ENCODE measurements at regions not wholly inside any gene's neighbourhood (a gene's known extent, or its start where the extent isn't known, plus 50 kb on each side); places are given as distances from the start of the nearest gene placed in this dataset.
"Not testable (repeated sequence)": the region's sequence is repeated elsewhere in the genome, so short reads cannot be mapped to it uniquely, and the experiment has no call there.

DNA sequence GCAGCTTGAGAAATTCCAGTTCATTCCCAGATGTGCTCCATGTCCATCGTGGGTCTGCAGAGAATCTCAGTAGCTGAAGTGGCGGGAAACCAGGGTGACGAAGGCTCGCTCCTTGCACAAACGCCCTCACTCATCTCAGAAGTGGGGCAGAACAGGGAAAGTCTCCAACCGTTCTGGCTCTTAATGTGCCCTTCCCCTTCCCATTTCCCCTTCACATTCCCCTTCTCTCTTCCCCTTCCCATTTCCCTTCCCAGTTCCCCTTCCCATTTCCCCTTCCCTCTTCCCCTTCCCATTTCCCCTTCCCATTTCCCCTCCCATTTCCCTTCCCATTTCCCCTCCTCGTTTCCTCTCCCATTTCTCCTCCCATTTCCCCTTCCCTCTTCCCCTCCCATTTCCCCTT lies 108.5 kb downstream of the OLFM1 start:
- DNase-seq = not testable (repeated sequence)

DNA sequence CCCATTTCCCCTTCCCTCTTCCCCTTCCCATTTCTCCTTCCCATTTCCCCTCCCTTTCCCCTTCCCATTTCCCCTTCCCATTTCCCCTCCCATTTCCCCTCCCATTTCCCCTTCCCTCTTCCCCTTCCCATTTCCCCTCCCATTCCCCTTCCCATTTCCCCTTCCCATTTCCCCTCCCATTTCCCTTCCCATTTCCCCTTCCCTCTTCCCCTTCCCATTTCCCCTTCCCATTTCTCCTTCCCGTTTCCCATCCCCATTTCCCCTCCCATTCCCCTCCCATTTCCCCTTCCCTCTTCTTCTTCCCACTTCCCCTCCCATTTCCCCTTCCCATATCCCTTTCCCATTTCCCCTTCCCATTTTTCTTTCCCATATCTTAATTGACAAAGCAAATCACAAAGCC lies 109.0 kb downstream of the OLFM1 start:
- DNase-seq = no peak

DNA sequence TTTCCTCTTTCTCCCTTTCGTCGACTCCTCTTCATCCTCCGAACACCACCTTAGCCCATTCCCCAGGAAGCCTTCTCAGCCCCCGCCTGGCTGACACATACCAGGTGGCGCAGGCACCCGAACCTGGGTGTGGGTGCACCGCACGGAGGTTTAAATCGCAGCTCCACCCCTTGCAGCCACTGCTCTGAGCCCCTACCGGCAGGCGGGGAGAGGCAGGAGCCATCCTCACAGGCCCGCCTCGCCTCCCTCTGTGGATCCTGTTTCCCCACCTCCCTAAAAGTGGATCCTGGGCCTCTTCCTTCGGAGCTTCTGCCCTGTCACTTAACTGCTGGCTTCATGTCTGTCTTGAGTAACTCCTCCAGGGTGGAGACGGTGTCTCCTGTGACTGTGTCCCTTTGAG lies 110.7 kb downstream of the OLFM1 start:
- no peak for DNase-seq

DNA sequence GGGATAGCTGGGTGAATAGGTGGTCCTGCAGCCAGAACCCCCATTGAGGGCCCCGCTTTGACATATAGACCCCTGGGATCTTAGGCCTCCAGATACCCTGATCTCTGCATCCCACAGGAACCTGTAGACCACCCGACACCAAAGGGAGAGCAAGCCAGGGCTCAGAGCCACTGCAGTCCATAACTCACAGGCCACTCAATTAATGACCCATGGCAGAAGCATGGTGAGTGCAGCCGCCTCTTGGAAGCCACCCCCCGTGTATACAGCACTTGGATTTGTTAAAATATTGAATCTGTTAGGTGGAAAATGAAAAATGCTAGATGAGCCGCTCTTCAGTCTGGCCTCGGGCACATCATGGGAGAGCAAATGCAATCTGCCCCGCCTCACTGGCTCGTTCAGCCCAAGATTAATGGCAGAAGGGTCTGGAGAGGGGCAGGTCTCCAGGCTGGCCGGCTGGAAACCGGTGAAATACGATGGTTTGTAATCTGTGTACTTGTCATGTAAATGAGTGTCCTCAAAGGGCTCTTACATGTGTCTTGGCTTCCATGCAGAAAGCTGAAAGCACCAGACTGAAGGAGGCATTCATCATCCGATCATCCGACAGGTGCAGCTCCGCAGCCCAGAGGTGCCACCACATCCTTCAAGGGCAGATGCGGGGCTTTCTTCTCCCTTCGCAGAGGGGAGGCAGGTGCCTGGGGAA lies 111.3 kb downstream of the OLFM1 start:
- DNase-seq = no peak

DNA sequence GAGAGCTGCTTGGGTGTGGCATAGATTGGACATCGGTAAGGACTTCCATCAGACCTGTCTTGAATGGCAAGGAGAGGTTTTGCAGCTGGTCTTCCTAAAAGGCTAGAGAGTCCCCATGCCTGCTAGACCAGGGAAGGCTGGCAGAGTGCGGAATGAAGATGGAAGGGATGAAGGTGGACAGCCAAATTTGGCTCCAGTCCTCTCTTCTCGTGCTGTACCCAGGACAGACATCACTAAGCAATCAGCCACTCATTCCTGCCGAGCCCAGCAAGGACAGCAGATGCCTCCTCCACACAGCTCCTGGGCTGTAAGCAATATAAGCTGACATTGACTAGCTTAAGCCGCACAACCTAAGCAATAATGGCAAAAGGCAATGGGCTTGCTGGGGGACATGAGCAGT lies 112.0 kb downstream of the OLFM1 start:
- no peak for DNase-seq

DNA sequence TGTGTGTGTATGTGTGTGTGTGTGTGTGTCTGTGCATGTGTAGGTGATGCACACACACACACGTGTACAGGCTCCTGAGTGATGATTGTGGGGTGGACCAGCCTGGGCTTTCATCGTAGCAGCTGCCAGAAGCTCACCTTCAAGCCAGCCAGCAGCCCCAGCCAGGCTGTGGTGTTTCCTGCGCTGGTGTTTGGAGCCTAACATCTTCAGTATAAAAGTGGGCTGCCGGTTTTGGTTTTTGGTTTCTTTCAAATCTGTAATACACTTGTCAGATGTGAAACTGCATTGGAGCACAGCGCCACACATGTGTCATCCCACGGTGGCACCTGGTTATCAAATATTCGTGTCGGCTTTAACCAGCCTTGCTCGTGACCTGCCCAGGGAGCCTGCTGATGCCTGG lies 114.2 kb downstream of the OLFM1 start:
- no peak for DNase-seq

DNA sequence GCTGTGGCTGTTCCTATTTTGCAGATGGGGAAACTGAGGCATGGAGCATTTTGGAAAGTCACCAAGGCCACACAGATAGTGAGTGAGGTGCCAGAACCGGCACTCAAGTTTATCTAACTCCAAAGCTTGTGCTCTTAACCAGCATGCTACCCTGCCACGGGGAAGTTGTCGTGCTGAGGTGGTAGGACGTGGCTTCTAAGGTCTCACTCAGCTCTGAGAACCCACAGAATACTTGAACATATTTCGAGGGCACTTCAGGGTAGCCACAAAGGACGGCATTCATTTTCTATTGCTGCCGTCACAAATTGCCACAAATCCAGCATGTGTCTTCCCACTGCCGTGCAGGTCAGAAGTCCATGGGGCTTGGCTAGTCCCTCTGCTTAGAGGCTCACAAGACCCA lies 116.7 kb downstream of the OLFM1 start:
- DNase-seq = no peak

DNA sequence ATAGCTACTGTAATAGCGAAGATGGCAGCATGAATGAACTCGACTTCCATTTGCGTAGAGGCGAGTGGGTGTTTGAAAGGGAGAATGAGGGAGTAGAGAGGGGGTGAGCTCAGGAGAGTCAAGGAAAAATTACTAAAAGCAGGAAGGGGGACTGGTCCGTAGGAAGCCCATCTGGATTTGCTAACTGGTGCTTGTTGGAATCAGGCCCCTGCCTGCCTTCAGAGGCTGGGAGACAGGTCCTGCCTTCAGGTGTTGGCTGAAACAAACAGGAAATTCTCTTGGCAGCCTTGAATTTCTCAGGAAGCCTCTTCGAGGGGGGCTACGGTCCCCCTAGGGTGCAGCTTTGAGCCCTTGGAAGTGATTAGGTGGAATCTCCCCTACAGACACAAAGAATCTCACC lies 121.7 kb downstream of the OLFM1 start:
- no peak for DNase-seq

DNA sequence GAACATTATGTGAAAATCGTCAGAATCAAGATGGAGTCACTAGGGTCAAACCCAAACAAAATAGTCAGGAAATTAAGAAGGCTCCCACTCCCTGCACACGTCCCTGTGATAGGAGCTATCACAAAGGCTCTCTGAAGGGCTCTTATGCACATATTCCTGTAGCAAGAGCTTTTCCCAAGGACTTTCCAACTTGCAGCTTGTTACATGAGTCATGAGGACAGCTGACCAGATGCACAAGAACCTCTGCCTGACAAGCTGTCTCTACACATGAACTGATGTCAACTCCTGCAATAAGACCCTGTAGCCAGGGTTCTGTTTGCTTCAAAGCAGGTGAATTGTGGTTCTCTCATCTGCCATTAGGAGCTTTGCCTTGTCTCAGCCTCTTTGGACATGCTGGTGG lies 122.4 kb downstream of the OLFM1 start:
- DNase-seq = no peak

DNA sequence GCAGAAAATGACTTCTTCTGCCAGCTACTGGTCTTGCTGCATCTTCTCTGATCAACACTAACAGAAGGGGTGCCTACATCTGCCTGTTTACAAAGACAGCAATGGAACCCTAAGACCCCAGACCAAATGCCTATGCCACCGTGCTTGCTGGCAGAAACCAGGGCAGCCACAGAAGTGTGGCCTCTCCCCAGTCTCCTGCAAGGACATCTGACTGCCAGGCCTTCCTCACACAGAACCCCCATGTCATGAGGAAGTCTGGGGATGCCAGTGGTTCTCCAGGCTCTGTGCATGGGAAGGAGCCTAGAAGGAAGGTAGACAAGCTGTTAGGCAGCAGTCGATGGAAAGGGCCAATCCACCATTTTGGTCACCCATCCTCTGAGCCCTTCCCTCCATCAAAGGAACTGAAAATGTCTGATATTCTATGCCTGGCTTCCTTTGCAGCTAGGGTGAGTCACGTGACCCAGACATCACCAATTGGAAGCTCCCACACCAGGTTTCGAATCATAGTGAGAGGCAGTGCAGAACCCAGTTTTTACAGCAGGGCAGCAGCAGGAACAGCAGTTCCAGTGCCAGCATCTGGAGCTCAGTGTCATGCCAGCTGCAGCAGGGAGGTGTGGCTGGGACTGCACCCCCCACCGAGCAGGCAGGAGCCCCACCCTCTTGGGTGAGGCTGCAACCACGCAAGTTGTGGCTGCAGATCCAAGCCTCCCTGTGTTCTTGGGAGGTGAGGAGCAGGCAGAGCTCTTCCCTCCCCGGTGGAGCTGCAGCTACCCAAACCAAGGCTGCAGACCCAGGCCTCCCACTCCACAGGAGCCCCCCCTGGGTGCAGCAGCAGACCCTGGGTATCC lies 123.4 kb downstream of the OLFM1 start:
- no peak for DNase-seq

DNA sequence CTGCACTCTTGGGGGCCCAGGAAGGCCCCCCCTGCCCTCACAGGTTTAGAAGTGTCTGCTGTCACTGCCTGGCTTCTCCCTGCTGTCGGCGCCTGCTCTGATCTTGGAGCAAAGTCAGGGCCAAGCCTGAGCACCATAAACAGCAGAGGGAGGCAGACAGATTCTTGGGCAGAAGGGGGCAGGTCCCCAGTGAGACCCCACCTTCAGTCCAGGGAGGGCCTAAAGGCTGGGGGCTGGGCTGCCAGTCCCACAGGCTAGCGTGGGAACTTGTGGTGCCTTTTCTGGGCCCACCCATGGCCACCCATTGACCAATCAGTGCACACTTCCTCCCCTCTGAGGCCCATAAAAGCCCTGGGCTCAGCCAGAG lies 124.0 kb downstream of the OLFM1 start:
- no peak for DNase-seq

DNA sequence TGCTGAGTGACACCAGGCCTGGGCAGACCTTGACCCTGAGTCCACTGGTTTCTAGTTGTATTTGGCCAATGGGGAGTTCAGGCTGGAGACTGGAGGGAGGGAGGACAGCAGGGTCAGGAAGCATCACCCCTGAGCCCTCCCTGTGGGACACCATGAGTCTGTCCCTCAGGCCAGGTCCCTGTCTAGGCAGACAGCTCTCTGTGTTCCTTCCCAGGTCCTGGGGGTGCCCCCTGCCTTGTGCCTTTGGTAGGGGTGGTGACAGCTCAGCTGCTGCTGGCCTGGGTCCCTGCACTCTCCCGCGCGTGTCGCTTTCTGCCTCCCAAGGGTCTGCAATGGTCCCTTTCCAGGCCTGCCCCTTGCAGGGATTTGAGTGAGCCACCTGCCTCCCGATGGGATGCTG lies 125.5 kb downstream of the OLFM1 start:
- no peak for DNase-seq

DNA sequence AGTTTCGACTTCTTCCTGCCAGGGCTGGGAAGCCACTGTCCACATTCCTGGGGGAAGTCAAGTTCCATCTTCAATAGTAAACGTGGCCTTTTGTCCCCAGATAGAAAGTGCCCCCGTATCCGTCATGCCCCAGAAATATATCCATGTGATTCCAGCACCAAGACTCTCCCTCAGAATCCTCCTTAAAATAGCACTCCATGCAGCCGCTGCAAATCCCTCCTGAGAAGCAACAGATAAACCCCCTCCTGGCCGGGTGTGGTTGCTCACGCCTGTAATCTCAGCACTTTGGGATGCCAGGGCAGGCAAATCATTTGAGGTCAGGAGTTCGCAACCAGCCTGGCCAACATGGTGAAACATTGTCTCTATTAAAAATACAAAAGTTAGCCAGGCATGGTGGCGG lies 126.1 kb downstream of the OLFM1 start:
- no peak for DNase-seq

DNA sequence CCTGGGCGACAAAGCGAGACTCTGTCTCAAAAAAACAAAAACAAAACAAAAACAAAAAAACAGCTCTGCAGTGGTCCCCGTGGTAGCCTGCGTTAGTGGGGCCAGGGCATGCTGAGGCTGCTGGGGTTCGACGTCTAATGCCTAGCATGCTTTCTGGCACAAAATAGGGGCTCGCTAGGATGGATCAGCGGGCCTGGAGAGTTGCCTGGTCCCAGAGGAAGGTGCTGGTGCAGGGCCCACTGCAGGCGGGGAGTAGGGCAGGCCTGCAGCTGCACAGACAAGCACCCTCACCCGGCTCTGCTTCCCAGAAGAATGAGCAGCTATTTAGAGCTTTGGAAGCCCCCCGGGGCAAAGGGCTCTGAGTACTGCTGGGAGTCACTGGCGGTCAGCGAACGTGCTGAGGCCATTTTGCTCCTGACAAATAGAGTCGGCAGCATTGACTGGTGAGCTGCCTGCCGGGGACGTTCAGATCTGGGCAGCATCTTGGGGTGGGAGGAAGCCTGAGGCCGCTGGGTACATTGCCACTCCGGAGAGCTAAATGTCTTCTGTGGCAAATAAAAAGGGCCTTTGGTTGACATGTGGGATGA lies 126.7 kb downstream of the OLFM1 start:
- no peak for DNase-seq

DNA sequence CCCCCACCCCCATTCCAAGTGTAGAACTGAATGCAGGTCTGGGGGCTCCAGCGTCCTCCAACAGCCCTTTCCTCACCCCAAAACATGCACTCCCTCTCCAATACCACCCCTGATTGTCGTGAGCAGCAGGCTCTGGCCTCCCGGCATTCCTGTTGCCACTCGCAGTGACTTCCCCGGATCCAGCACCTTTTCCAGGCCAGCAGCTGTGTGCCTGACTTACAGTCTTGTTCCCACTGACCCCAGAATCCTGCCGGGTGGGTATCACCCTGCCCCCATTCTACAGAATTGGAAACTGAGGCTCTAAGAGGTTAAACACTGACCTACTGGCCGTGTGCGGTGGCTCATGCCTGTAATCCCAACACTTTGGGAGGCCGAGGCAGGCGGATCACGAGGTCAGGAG lies 127.2 kb downstream of the OLFM1 start:
- DNase-seq = no peak

DNA sequence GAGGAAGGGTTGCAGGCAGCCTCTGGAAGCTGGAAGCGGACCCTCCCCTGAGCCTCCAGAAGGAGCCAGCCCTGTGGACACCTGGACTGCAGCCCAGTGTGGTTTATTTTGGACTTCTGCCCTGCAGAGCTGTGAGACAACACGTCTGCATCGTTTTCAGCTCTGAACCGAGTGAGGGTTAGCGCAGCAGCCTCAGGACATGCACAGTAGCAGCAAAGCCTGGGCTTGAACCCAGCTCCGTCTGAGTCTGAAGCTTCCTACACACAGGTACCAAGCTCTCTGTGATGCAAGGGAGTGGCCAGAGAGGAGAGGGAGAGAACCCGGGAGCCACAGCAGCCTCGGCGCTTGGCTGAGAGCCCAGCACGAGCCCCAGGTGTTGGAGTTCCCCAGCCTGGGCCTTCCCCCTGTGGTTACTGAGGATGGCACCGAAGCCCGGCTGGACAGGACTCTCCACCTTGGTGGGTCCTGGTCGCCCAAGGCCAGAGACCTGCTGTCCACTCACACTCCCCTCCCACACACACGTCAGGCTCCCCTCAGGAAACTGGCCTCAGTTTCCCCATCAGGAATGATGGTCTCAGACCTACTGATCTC lies 128.2 kb downstream of the OLFM1 start:
- peak; percentile 18 to 49 (median 40) for DNase-seq

DNA sequence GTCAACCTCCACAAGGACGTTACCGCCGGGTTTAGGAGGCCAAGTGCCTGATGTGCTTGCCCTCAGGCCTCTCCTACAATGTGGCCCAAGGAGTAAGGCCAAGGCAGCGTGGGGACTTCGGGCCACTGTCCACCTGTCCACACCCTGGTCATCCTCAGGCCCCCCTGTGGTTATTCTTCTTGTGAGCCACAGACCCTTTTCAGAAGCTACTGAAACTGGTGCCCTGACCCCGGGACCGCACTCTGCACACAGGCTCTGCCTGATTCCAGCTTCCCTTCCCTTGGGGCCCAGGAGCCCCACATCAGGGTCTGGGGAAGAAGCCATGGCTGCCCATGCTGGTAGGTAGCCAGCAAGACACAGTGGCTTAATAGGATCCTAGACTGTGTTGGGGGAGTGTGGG lies 128.8 kb downstream of the OLFM1 start:
- no peak for DNase-seq

DNA sequence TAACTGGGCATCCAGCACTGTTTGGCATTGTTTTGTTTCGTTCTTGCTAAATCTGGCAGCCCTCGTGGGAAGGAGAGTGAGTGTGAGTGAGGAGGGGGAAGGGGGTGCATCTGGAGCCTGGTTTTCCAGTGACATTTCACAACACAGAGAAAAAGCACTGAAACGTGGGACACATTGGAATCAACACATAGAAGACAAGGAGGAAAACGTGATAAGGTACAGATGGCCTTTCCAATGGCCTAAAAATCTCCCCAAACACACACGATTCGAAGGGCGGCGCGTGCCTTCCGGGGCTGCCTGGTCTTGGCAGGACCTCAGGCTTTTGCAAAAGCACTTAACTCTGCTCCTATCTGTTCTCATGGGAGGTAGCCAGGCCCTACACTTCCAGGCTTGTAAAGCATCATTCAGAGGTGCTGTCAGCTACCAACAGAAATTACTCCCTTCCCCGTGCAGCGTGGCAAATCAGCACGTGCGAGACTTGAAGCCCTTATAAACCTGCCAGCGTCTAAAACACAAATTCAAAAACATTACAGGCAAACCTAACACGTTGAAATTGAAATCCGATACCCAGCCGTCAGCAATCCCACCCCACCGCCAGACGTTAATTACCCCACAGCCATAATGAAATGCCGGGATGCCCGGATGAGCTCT lies 129.4 kb downstream of the OLFM1 start:
- peak in 1 of 3 donors; percentile 34 for DNase-seq

DNA sequence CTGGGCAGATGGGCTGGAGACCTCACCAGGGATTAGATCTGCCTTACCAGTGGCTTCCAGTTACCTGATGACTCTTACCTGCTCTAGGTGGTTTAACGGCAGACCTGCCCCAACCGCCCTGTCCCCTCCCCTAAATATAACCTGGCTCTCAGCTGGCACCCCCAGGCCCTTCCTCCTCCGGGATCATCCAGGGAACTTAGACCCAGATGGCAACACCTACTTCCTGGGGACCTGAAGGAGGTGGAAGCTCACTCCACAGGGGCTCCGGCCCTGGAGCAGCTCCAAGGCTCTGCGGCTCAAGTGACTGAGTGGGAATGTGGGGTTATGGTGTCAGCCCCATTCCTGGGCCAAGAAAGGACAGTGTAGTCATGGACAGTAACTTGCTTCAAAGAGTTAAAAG lies 130.4 kb downstream of the OLFM1 start:
- DNase-seq = no peak

DNA sequence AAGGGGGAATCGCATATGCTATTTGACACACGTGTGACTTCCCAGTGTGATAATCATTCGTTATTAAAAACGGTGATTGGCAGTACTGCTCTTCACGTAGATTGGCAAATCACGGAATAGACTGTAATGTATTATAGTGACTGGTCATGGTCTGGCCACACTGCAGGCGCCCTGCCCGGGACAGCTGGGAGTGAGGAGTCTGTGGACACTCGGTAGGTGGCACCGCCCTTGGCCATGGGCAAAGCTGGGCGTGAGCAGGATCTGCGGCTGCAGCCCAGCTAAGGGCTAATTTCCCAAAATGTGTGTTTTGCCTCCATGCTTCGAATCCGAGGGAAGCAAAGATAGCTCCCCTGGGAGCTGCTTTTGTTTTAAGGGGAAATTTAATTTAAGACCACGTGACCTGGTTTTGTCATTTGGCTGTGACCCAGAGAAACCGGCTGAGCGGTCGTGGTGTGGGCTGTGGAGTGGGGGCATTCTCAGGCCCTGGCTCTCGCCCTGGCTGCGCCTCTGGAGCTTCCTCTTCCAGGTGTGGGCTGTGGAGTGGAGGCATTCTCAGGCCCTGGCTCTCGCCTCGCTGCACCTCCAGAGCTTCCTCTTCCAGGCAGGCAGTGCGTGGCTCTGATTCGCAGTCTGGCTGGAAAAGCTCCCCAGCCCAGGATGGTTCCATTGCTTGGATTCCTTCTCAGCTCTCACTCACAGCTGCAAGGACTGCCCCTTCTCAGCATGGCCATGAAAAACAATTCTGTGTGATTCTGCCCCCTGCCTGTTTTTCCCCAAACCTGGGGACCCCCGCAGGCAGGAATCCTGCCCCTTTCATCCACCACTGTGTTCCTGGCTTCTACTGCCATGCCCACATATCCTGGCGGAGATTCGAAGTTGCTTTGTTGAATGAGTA lies 131.1 kb downstream of the OLFM1 start:
- DNase-seq = peak in 1 of 3 donors; percentile 32
